Gastroesophageal sphincter (tissue), 4 donors: ENCODE measurements at regions not wholly inside any gene's neighbourhood (a gene's known extent, or its start where the extent isn't known, plus 50 kb on each side); places are given as distances from the start of the nearest gene placed in this dataset.
A peak's percentile ranks its signal among the peaks of the same experiment; 100 is the strongest.

ENCODE experiments used
- ATAC-seq: fragments of 150-250 bp; one replicate; pipeline ENCODE4 v1.9.1; 2016; ENCODE audit warnings: mild to moderate bottlenecking, moderate library complexity
- H3K27ac ChIP-seq, 4 donors: fragments of 200-600 bp; sonication (generic) in 3 of 4; 1 replicate in 3 of 4; 2 replicates in 1 of 4; pipeline ENCODE4 v1.5.1; 2016 to 2019
- H3K27me3 ChIP-seq: fragments of 200-600 bp; sonication (generic); one replicate; pipeline ENCODE4 v1.5.1; 2019
- H3K36me3 ChIP-seq, 2 donors: fragments of 200-600 bp; sonication (generic); one replicate each; pipeline ENCODE4 v1.5.1; 2019; ENCODE audit warnings: control low read depth in 1 of 2
- H3K4me1 ChIP-seq, 3 donors: fragments of 200-600 bp; sonication (generic); 1 replicate in 2 of 3; 2 replicates in 1 of 3; pipeline ENCODE4 v1.5.1; 2016 to 2019; ENCODE audit warnings: control low read depth in 2 of 3
- H3K4me3 ChIP-seq, 2 donors: fragments of 200-600 bp; sonication (generic); one replicate each; pipeline ENCODE4 v1.5.1; 2019; ENCODE audit warnings: mild to moderate bottlenecking in 1 of 2, moderate library complexity in 1 of 2
- H3K9me3 ChIP-seq, 3 donors: fragments of 200-600 bp; sonication (generic); one replicate each; pipeline ENCODE4 v1.5.1; 2017 to 2019; ENCODE audit warnings: control low read depth in 2 of 3
- CTCF ChIP-seq, 4 experiments: fragments of 200-600 bp in 2 of 4; fragments of 450-650 bp in 2 of 4; sonication (generic) in 1 of 4; IDR thresholded peaks; one replicate each; pipeline ENCODE4 v1.5.1; 2017 to 2019; ENCODE audit warnings: antibody characterized with exemption in 4 of 4, mild to moderate bottlenecking in 2 of 4, moderate library complexity in 2 of 4
- EP300 ChIP-seq: sonication (generic); formaldehyde crosslinking; IDR thresholded peaks from one replicate; pipeline ENCODE4 v1.6.1; 2017; ENCODE audit warnings: antibody characterized with exemption, mild to moderate bottlenecking
- POLR2A ChIP-seq, 2 donors: fragments of 450-650 bp; IDR thresholded peaks; one replicate each; pipeline ENCODE4 v1.6.1; 2017; ENCODE audit warnings: antibody characterized with exemption in 2 of 2, mild to moderate bottlenecking in 2 of 2, moderate library complexity in 1 of 2
- POLR2AphosphoS5 ChIP-seq: sonication (generic); formaldehyde crosslinking; IDR thresholded peaks from one replicate; pipeline ENCODE4 v1.6.1; 2017; ENCODE audit warnings: antibody characterized with exemption
- WGBS, 2 donors: methylation state at CpG; one replicate each; pipeline ENCODE4 v1.1.5; 2018; ENCODE audit warnings: low coverage in 1 of 2; 5-methylcytosine and 5-hydroxymethylcytosine counted together

- no peaks in the 10 kb centered on the region for H3K9me3 ChIP-seq
- no peak overlapping the region for H3K27ac ChIP-seq
- H3K4me1 ChIP-seq, result no peaks in the 10 kb centered on the region
- no peaks in the 10 kb centered on the region for H3K27me3 ChIP-seq
- 72 to 75% methylated on average over 2 to 4 of the region's 4 CpGs for whole genome bisulfite sequencing, 2 donors
- TF ChIP-seq CTCF (IDR thresholded peaks at IDR 0.05), result no peak
- no peak for TF ChIP-seq POLR2A (IDR thresholded peaks at IDR 0.05)
- no peak for TF ChIP-seq EP300
- TF ChIP-seq POLR2AphosphoS5, result no peak
- no peak for ATAC-seq
- no peaks in the 10 kb centered on the region for H3K36me3 ChIP-seq
- no peak overlapping the region for H3K4me3 ChIP-seq
Observed at GRCh38 chrX:42085836-42086235, 162.5 kb upstream of the CASK start.

GRCh38 chrX:42079968-42080367 is 156.6 kb upstream of the CASK start:
- no peaks in the 10 kb centered on the region for H3K4me1 ChIP-seq
- H3K4me3 ChIP-seq, result no peak overlapping the region
- 55 to 59% methylated on average over 3 of the region's 3 CpGs for WGBS, 2 donors
- no peaks in the 10 kb centered on the region for H3K9me3 ChIP-seq
- H3K27ac ChIP-seq, result no peak overlapping the region
- TF ChIP-seq POLR2A (IDR thresholded peaks at IDR 0.05) (no peak), POLR2AphosphoS5 (no peak), EP300 (no peak), CTCF (IDR thresholded peaks at IDR 0.05) (no peak)
- ATAC-seq, result peak; percentile 34
- H3K27me3 ChIP-seq, result no peaks in the 10 kb centered on the region
- no peaks in the 10 kb centered on the region for H3K36me3 ChIP-seq

GRCh38 chrX:42077675-42078074 is 154.3 kb upstream of the CASK start:
- H3K4me3 ChIP-seq, result no peak overlapping the region
- ATAC-seq, result no peak
- no peaks in the 10 kb centered on the region for H3K36me3 ChIP-seq
- H3K27me3 ChIP-seq, result no peaks in the 10 kb centered on the region
- H3K4me1 ChIP-seq, result no peaks in the 10 kb centered on the region
- no peaks in the 10 kb centered on the region for H3K9me3 ChIP-seq
- no peak overlapping the region for H3K27ac ChIP-seq
- TF ChIP-seq CTCF (IDR thresholded peaks at IDR 0.05), result no peak
- TF ChIP-seq EP300, result no peak
- no peak for TF ChIP-seq POLR2A (IDR thresholded peaks at IDR 0.05)
- TF ChIP-seq POLR2AphosphoS5, result no peak
- 0 to 17% methylated on average over 1 of the region's 1 CpG for WGBS, 2 donors

GRCh38 chrX:42075032-42075431 is 151.7 kb upstream of the CASK start:
- TF ChIP-seq POLR2A (IDR thresholded peaks at IDR 0.05) (no peak), POLR2AphosphoS5 (no peak), EP300 (no peak), CTCF (IDR thresholded peaks at IDR 0.05) (no peak)
- no peak for ATAC-seq
- Histone ChIP-seq H3K27me3 (no peaks in the 10 kb centered on the region), H3K27ac (no peak overlapping the region), H3K9me3 (no peaks in the 10 kb centered on the region), H3K36me3 (no peaks in the 10 kb centered on the region), H3K4me1 (no peaks in the 10 kb centered on the region), H3K4me3 (no peak overlapping the region)
- WGBS, 2 donors, result 63 to 86% methylated on average over 7 to 8 of the region's 8 CpGs

- Histone ChIP-seq H3K27me3 (no peaks in the 10 kb centered on the region), H3K9me3 (no peaks in the 10 kb centered on the region), H3K27ac (no peak overlapping the region), H3K4me3 (no peak overlapping the region), H3K4me1 (no peaks in the 10 kb centered on the region), H3K36me3 (no peaks in the 10 kb centered on the region)
- TF ChIP-seq POLR2A (IDR thresholded peaks at IDR 0.05), result no peak
- TF ChIP-seq CTCF (IDR thresholded peaks at IDR 0.05), result no peak
- no peak for TF ChIP-seq EP300
- TF ChIP-seq POLR2AphosphoS5, result no peak
- no peak for ATAC-seq
- 59 to 61% methylated on average over 3 of the region's 3 CpGs for WGBS, 2 donors
Observed at GRCh38 chrX:42073448-42073847, 150.1 kb upstream of the CASK start.
